K562 (cell line): ENCODE measurements at regions not wholly inside any gene's neighbourhood (a gene's known extent, or its start where the extent isn't known, plus 50 kb on each side); places are given as distances from the start of the nearest gene placed in this dataset.

Source experiments
- ADNP ChIP-seq: fragments of 200-800 bp; sonication (Bioruptor generic); IDR thresholded peaks from 2 replicates; pipeline ENCODE4 v1.6.1; 2016; ENCODE audit warnings: missing genetic modification characterization, missing compliant biosample characterization
- MIER1 ChIP-seq: fragments of 450-650 bp; IDR thresholded peaks from 2 replicates; pipeline ENCODE4 v1.6.1; 2016; ENCODE audit warnings: antibody characterized with exemption, mild to moderate bottlenecking, low read depth
- SNIP1 ChIP-seq: fragments of 450-650 bp; IDR thresholded peaks from 2 replicates; pipeline ENCODE4 v1.7.1; 2017; ENCODE audit warnings: low read depth, mild to moderate bottlenecking
- TAF1 ChIP-seq: IDR thresholded peaks from 2 replicates; pipeline ENCODE4 v1.6.1; 2011; ENCODE audit warnings: mild to moderate bottlenecking, low read length, moderate library complexity; ENCODE audit not compliant: insufficient read depth, control insufficient read depth, severe bottlenecking; ENCODE audit errors: extremely low read depth
- TCF7 ChIP-seq: sonication (generic); IDR thresholded peaks from 2 replicates; pipeline ENCODE4 v1.6.1; 2016; ENCODE audit warnings: antibody characterized with exemption, borderline replicate concordance
- TEAD4 ChIP-seq, 2 experiments: sonication (generic) in 1 of 2; formaldehyde crosslinking in 1 of 2; IDR thresholded peaks; 2 replicates each; pipeline versions ENCODE4 v1.6.1 to v1.8.0; 2012 to 2022; ENCODE audit warnings: borderline replicate concordance in 1 of 2, inconsistent platforms in 1 of 2, low read length in 1 of 2, mild to moderate bottlenecking in 1 of 2, missing genetic modification reagents in 1 of 2
- TF ChIP-seq, protein P1 (sequence below): fragments of 450-650 bp; IDR thresholded peaks from 2 replicates; pipeline ENCODE4 v1.7.1; 2018; ENCODE audit warnings: mild to moderate bottlenecking, low read depth; ENCODE audit not compliant: partially characterized antibody
- TF ChIP-seq, protein P2 (sequence below): sonication (generic); formaldehyde crosslinking; IDR thresholded peaks from 2 replicates; pipeline ENCODE4 v1.8.0; 2022; ENCODE audit warnings: mild to moderate bottlenecking, low read depth, missing genetic modification reagents

DNA sequence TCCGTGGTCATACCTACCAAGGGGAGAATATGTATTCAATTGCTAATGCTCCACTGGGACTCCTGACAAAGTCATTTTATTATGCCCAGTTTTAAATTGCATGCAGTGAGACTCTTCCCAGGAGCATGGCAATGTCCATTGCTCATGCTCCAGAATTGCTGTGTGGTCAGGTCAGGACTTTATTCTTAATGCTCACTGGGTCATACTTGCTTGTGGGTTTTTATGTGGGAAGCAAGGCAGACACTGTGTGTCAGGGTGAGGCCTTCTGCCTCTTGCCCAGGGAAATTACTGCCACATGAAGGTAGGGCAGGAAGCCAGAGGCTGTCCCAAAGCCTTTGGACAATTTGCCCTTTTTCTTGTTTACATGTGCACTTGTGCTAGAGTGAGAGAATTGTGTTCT, 164.6 kb upstream of the MEF2C start (continued):
- TF ChIP-seq, protein P1, sequence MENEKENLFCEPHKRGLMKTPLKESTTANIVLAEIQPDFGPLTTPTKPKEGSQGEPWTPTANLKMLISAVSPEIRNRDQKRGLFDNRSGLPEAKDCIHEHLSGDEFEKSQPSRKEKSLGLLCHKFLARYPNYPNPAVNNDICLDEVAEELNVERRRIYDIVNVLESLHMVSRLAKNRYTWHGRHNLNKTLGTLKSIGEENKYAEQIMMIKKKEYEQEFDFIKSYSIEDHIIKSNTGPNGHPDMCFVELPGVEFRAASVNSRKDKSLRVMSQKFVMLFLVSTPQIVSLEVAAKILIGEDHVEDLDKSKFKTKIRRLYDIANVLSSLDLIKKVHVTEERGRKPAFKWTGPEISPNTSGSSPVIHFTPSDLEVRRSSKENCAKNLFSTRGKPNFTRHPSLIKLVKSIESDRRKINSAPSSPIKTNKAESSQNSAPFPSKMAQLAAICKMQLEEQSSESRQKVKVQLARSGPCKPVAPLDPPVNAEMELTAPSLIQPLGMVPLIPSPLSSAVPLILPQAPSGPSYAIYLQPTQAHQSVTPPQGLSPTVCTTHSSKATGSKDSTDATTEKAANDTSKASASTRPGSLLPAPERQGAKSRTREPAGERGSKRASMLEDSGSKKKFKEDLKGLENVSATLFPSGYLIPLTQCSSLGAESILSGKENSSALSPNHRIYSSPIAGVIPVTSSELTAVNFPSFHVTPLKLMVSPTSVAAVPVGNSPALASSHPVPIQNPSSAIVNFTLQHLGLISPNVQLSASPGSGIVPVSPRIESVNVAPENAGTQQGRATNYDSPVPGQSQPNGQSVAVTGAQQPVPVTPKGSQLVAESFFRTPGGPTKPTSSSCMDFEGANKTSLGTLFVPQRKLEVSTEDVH, result no peak
- TF ChIP-seq ADNP (no peak), SNIP1 (no peak), MIER1 (no peak), TEAD4 (IDR thresholded peaks at IDR 0.05; ENCODE audit: low read length) (no peak), TEAD4 (CRISPR knock-in tag; IDR thresholded peaks at IDR 0.05; ENCODE audit: borderline replicate concordance) (no peak), TAF1 (no peak), TCF7 (no peak)
- TF ChIP-seq, protein P2, sequence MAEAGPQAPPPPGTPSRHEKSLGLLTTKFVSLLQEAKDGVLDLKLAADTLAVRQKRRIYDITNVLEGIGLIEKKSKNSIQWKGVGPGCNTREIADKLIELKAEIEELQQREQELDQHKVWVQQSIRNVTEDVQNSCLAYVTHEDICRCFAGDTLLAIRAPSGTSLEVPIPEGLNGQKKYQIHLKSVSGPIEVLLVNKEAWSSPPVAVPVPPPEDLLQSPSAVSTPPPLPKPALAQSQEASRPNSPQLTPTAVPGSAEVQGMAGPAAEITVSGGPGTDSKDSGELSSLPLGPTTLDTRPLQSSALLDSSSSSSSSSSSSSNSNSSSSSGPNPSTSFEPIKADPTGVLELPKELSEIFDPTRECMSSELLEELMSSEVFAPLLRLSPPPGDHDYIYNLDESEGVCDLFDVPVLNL, result no peak
